GM12878 (cell line): ENCODE measurements at regions not wholly inside any gene's neighbourhood (a gene's known extent, or its start where the extent isn't known, plus 50 kb on each side); places are given as distances from the start of the nearest gene placed in this dataset.

Experiments used
- ATAC-seq: fragments of 200-7000 bp; cut with Tn5 transposase; 3 replicates; pipeline ENCODE4 v1.9.1; 2020; ENCODE audit warnings: mild to moderate bottlenecking, moderate library complexity
- BruUV-seq: library from RNA; stranded (reverse); fragments of 400-500 nt; replicated peaks from 2 replicates; lab custom pipeline; 2021; lab: Mats Ljungman, UMichigan
- CTCF ChIA-PET: fragments of 300-600 bp; sonication (Branson Sonifier 250); formaldehyde crosslinking; extraction: SDS; loops from one replicate; lab custom pipeline; 2021; ENCODE audit warnings: inconsistent platforms; lab: Yijun Ruan, JAX
- POLR2A ChIA-PET: fragments of 350-600 bp; formaldehyde crosslinking; extraction: SDS; loops from one replicate; lab custom pipeline; 2021; ENCODE audit warnings: inconsistent platforms; lab: Charles Lee
- RAD21 ChIA-PET: fragments of 300-600 bp; sonication (Branson Sonifier 250); formaldehyde crosslinking; loops from one replicate; lab custom pipeline; 2023; ENCODE audit warnings: antibody characterized with exemption; ENCODE audit not compliant: unreplicated experiment; lab: Charles Lee
- SMC1A ChIA-PET: fragments of 300-600 bp; sonication (Branson Sonifier 250); formaldehyde crosslinking; loops from one replicate; lab custom pipeline; 2023; ENCODE audit not compliant: unreplicated experiment, uncharacterized antibody; lab: Charles Lee
- DNase-seq: peaks from one replicate; pipeline ENCODE4 v3.0.0-alpha.2; 2011; ENCODE audit warnings: low read depth, low spot score
- FAIRE-seq: peaks from 3 replicates; lab custom pipeline; 2011; peaks lifted over from hg19 to GRCh38; lab: Jason Lieb, UNC
- H2AFZ ChIP-seq: 2 replicates; pipeline ENCODE4 v1.6.0; 2011; ENCODE audit warnings: low read depth, low read length, control low read depth; ENCODE audit not compliant: control insufficient read depth
- H3K27ac ChIP-seq: 2 replicates; pipeline ENCODE4 v1.5.1; 2011; ENCODE audit warnings: control low read depth; ENCODE audit not compliant: control insufficient read depth, insufficient read depth
- H3K27me3 ChIP-seq, 2 experiments: replicated peaks in 1 of 2; 2 replicates each; pipeline versions ENCODE4 v1.6.0 to v1.6.1; 2011; ENCODE audit warnings: low read length in 1 of 2; ENCODE audit not compliant: control insufficient read depth in 2 of 2, insufficient read depth in 2 of 2
- H3K36me3 ChIP-seq, 2 experiments: 2 replicates each; pipeline ENCODE4 v1.5.1; 2011; ENCODE audit warnings: low read length in 1 of 2; ENCODE audit not compliant: control insufficient read depth in 2 of 2, insufficient read depth in 2 of 2
- H3K4me1 ChIP-seq: 2 replicates; pipeline ENCODE4 v1.6.1; 2011; ENCODE audit warnings: mild to moderate bottlenecking, low read length, moderate library complexity, mixed read lengths; ENCODE audit not compliant: control insufficient read depth, insufficient read depth
- H3K4me2 ChIP-seq: 2 replicates; pipeline ENCODE4 v1.6.0; 2011; ENCODE audit warnings: control low read depth; ENCODE audit not compliant: control insufficient read depth, insufficient read depth
- H3K4me3 ChIP-seq: fragments of 200-600 bp; sonication (generic); 2 replicates; pipeline ENCODE4 v1.5.1; 2016
- H3K79me2 ChIP-seq: 2 replicates; pipeline ENCODE4 v1.6.0; 2011; ENCODE audit warnings: low read length; ENCODE audit not compliant: control insufficient read depth, insufficient read depth
- H3K9ac ChIP-seq: 2 replicates; pipeline ENCODE4 v1.8.0; 2011; ENCODE audit warnings: low read length, control low read depth, mixed read lengths; ENCODE audit not compliant: control insufficient read depth, insufficient read depth
- H3K9me3 ChIP-seq: replicated peaks from 3 replicates; pipeline ENCODE4 v1.5.1; 2011; ENCODE audit warnings: mild to moderate bottlenecking, low read length; ENCODE audit not compliant: control insufficient read depth, insufficient read depth
- H4K20me1 ChIP-seq: 2 replicates; pipeline ENCODE4 v1.6.0; 2011; ENCODE audit not compliant: control insufficient read depth, insufficient read depth
- BCL3 ChIP-seq: IDR thresholded peaks from 2 replicates; pipeline ENCODE4 v1.6.1; 2011; ENCODE audit warnings: borderline replicate concordance, low read depth, mild to moderate bottlenecking, moderate library complexity, low read length; ENCODE audit not compliant: insufficient read depth, poor library complexity, severe bottlenecking
- CBX5 ChIP-seq: sonication (generic); IDR thresholded peaks from 2 replicates; pipeline ENCODE4 v1.6.1; 2016; ENCODE audit warnings: low read depth, moderate library complexity, mild to moderate bottlenecking, inconsistent platforms
- DPF2 ChIP-seq: fragments of 450-650 bp; IDR thresholded peaks from 2 replicates; pipeline ENCODE4 v1.6.1; 2017; ENCODE audit warnings: mild to moderate bottlenecking
- MEF2A ChIP-seq: IDR thresholded peaks from 2 replicates; pipeline ENCODE4 v1.6.1; 2011; ENCODE audit warnings: low read depth, mild to moderate bottlenecking, low read length, moderate library complexity; ENCODE audit not compliant: insufficient read depth
- NFIC ChIP-seq: IDR thresholded peaks from 2 replicates; pipeline ENCODE4 v1.6.1; 2012; ENCODE audit warnings: low read depth, mild to moderate bottlenecking, inconsistent platforms, low read length, moderate library complexity
- POLR2AphosphoS5 ChIP-seq: IDR thresholded peaks from 2 replicates; pipeline ENCODE4 v1.6.1; 2011; ENCODE audit warnings: mild to moderate bottlenecking, low read length, inconsistent platforms
- REST ChIP-seq: IDR thresholded peaks from 2 replicates; pipeline ENCODE4 v1.6.1; 2012; ENCODE audit warnings: mild to moderate bottlenecking, low read depth, low read length
- SUPT20H ChIP-seq: IDR thresholded peaks from 2 replicates; pipeline ENCODE4 v1.6.1; 2011; ENCODE audit warnings: low read depth, mild to moderate bottlenecking, low read length, moderate library complexity, borderline replicate concordance; ENCODE audit not compliant: control insufficient read depth
- YY1 ChIP-seq: IDR thresholded peaks from 2 replicates; pipeline ENCODE4 v1.6.1; 2011; ENCODE audit warnings: low read depth, mild to moderate bottlenecking, low read length
- ZNF207 ChIP-seq: fragments of 450-650 bp; IDR thresholded peaks from 2 replicates; pipeline ENCODE4 v1.6.1; 2014; ENCODE audit warnings: antibody characterized with exemption, mild to moderate bottlenecking, borderline replicate concordance
- ZNF592 ChIP-seq: fragments of 450-650 bp; IDR thresholded peaks from 2 replicates; pipeline ENCODE4 v1.6.1; 2017; ENCODE audit warnings: mild to moderate bottlenecking, moderate library complexity
- WGBS: methylation state at CpG from one replicate; pipeline ENCODE4 v1.1.6; 2016; ENCODE audit warnings: low lambda C conversion rate; ENCODE audit not compliant: insufficient replicate concordance, insufficient coverage; ENCODE audit errors: missing lambda C conversion rate; 5-methylcytosine and 5-hydroxymethylcytosine counted together
- in situ Hi-C: fragments of 300-500 bp; cut with MboI; formaldehyde crosslinking; loops from 9 replicates; pipeline ENCODE4 v1.14.3; 2018; ENCODE audit warnings: mixed read lengths
- intact Hi-C: fragments of 100-400 bp; cut with micrococcal nuclease; formaldehyde crosslinking; loops from one replicate; pipeline ENCODE4 v1.14.2; 2022; ENCODE audit not compliant: unreplicated experiment
- TF ChIP-seq, protein P1 (sequence below): fragments of 450-650 bp; IDR thresholded peaks from 2 replicates; pipeline ENCODE4 v1.6.1; 2016; ENCODE audit warnings: mild to moderate bottlenecking

- TF ChIP-seq BCL3: no peak
- TF ChIP-seq DPF2: no peak
- no peak for TF ChIP-seq REST
Measured at GRCh38 chr15:26178640-26179220, 315.6 kb upstream of the ATP10A start (continued).

DNA sequence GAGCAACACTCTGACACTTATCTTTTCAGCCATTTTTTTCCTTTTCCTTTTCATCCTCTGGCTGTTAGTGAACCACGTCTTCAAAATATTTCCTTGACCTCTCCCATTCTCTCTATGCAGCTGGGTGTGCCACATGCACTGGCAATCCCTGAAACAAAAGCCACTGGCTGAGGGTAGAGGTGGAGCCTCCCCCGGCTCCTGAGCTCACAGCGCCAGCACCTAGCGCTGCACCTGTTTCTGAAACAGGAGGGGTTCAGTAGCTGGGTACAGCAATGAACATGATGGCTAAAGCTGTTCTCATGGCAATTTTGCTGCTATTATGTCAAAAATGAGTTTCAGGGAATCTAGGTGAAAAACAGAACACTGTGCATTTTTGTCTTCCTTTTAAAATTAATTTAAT lies 314.7 kb upstream of the ATP10A start:
- FAIRE-seq: no peak
- 7% methylated on average over 4 of the region's 4 CpGs for WGBS
- POLR2A ChIA-PET: no interaction called here
- TF ChIP-seq POLR2AphosphoS5: no peak
- no peak for TF ChIP-seq ZNF592
- TF ChIP-seq CBX5: no peak
- TF ChIP-seq YY1: no peak
- TF ChIP-seq ZNF207: no peak
- no peak for TF ChIP-seq NFIC
- no peak for TF ChIP-seq SUPT20H
- no peak for TF ChIP-seq MEF2A
- TF ChIP-seq, protein P1, sequence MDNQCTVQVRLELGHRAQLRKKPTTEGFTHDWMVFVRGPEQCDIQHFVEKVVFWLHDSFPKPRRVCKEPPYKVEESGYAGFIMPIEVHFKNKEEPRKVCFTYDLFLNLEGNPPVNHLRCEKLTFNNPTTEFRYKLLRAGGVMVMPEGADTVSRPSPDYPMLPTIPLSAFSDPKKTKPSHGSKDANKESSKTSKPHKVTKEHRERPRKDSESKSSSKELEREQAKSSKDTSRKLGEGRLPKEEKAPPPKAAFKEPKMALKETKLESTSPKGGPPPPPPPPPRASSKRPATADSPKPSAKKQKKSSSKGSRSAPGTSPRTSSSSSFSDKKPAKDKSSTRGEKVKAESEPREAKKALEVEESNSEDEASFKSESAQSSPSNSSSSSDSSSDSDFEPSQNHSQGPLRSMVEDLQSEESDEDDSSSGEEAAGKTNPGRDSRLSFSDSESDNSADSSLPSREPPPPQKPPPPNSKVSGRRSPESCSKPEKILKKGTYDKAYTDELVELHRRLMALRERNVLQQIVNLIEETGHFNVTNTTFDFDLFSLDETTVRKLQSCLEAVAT: no peak

More for the DNA sequence above, 314.7 kb upstream of the ATP10A start:
- intact Hi-C loops (no loop called here), in situ Hi-C loops (loop anchor here (5.0 kb wide), 1 partner anchor 51 kb away; no protein-coding TSS in a partner anchor)
- ATAC-seq (no peak), DNase-seq (no peak)
- Histone ChIP-seq H4K20me1 (no peaks in the 10 kb centered on the region), H3K4me1 (no peaks in the 10 kb centered on the region), H3K79me2 (no peaks in the 10 kb centered on the region), H3K4me2 (no peak overlapping the region), H3K27ac (no peak overlapping the region), H3K9ac (no peak overlapping the region), H3K36me3 (no peaks in the 10 kb centered on the region), H2AFZ (no peak overlapping the region), H3K9me3 (no peaks in the 10 kb centered on the region; the same call in 2 of the 3 replicates), H3K4me3 (no peak overlapping the region), H3K27me3 (no peaks in the 10 kb centered on the region)
- ChIA-PET SMC1A (no interaction called here), CTCF (no interaction called here), RAD21 (no interaction called here)
- BruUV-seq: no TSS peak
